Ectodermal cell (in vitro differentiated cells): ENCODE measurements at regions not wholly inside any gene's neighbourhood (a gene's known extent, or its start where the extent isn't known, plus 50 kb on each side); places are given as distances from the start of the nearest gene placed in this dataset.
"Not testable (repeated sequence)": the region's sequence is repeated elsewhere in the genome, so short reads cannot be mapped to it uniquely, and the experiment has no call there.

Source experiments
- H3K27ac ChIP-seq: 2 replicates; pipeline ENCODE4 v1.7.0; 2013; ENCODE audit warnings: mild to moderate bottlenecking, low read depth, low read length; ENCODE audit not compliant: insufficient read depth, poor library complexity, severe bottlenecking
- H3K27me3 ChIP-seq: 2 replicates; pipeline ENCODE4 v1.7.0; 2013; ENCODE audit warnings: mild to moderate bottlenecking, low read length; ENCODE audit not compliant: insufficient read depth, control insufficient read depth, poor library complexity, severe bottlenecking
- H3K36me3 ChIP-seq: one replicate; pipeline ENCODE4 v1.7.0; 2013; ENCODE audit warnings: low read length; ENCODE audit not compliant: control insufficient read depth, insufficient read depth
- H3K4me1 ChIP-seq: one replicate; pipeline ENCODE4 v1.7.0; 2013; ENCODE audit warnings: low read length; ENCODE audit not compliant: control insufficient read depth, insufficient read depth
- H3K4me3 ChIP-seq: 2 replicates; pipeline ENCODE4 v1.7.0; 2013; ENCODE audit warnings: low read depth, low read length, control low read depth; ENCODE audit not compliant: insufficient read depth
- H3K9me3 ChIP-seq: 2 replicates; pipeline ENCODE4 v1.7.0; 2013; ENCODE audit warnings: mild to moderate bottlenecking, low read length, moderate library complexity; ENCODE audit not compliant: control insufficient read depth
- WGBS, 2 experiments: methylation state at CpG; one replicate each; pipeline ENCODE4 v1.1.7; 2013; ENCODE audit warnings: missing lambda C conversion rate in 2 of 2; 5-methylcytosine and 5-hydroxymethylcytosine counted together

- Histone ChIP-seq H3K36me3 (no peaks in the 10 kb centered on the region), H3K4me1 (no peaks in the 10 kb centered on the region), H3K4me3 (no peak overlapping the region), H3K27me3 (no peaks in the 10 kb centered on the region), H3K27ac (no peak overlapping the region), H3K9me3 (no peaks in the 10 kb centered on the region)
- WGBS, 2 experiments: 96% methylated on average over 3 of the region's 5 CpGs
Observed at GRCh38 chr3:137329594-137329993, 371.8 kb downstream of the IL20RB start.

- WGBS, 2 experiments: 87 to 89% methylated on average over 2 to 3 of the region's 3 CpGs
- no peaks in the 10 kb centered on the region for H3K36me3 ChIP-seq
- H3K27me3 ChIP-seq: no peaks in the 10 kb centered on the region
- no peaks in the 10 kb centered on the region for H3K4me1 ChIP-seq
- H3K9me3 ChIP-seq: no peaks in the 10 kb centered on the region
- H3K27ac ChIP-seq: no peak overlapping the region
- H3K4me3 ChIP-seq: no peak overlapping the region
Observed at GRCh38 chr3:137330246-137330645, 372.5 kb downstream of the IL20RB start.

DNA sequence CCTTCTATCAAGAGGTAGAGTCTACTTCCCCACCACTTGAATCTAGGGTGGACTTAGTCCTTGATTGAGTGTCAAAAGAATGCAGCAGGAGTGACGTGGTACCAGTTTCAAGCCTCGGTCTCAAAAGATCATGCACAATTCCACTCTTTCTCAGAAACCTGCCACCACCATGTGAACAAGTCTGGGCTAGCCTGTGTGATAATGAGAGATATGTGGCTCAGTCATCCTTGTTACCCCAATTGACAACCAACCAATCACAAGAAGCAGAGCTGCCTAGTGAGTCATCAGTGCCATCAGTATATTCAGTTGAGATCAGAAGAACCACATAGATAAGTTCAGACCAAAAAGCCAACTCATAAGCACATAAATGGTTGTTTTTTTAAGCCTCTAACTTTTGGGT is 374.5 kb downstream of the IL20RB start:
- H3K4me3 ChIP-seq: no peak overlapping the region
- no peaks in the 10 kb centered on the region for H3K4me1 ChIP-seq
- whole genome bisulfite sequencing, 2 experiments: 79 to 100% methylated on average over 2 of the region's 2 CpGs
- H3K27me3 ChIP-seq: no peaks in the 10 kb centered on the region
- no peaks in the 10 kb centered on the region for H3K36me3 ChIP-seq
- H3K9me3 ChIP-seq: no peaks in the 10 kb centered on the region
- H3K27ac ChIP-seq: no peak overlapping the region

DNA sequence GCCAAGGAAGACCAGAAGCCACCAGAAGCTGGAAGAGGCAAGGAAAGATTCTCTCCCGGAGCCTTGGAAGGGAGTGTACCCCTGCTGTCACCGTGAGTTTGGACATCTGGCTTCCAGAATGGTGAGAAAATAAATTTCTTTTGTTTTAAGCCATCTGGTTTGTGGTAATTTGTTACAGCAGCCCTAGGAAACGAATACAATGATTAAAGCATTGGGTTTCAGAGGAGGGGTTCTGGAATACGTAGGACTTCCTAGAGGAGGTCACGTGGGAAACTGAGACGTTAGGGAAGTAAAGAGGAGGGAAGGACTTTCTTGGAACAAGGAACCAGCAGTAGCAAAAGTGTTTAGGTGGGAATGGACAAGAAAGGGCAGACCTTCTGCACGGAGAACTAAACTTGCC is 377.7 kb downstream of the IL20RB start:
- Histone ChIP-seq H3K27ac (no peak overlapping the region), H3K4me3 (no peak overlapping the region)
- 87 to 93% methylated on average over 7 of the region's 7 CpGs for WGBS, 2 experiments

DNA sequence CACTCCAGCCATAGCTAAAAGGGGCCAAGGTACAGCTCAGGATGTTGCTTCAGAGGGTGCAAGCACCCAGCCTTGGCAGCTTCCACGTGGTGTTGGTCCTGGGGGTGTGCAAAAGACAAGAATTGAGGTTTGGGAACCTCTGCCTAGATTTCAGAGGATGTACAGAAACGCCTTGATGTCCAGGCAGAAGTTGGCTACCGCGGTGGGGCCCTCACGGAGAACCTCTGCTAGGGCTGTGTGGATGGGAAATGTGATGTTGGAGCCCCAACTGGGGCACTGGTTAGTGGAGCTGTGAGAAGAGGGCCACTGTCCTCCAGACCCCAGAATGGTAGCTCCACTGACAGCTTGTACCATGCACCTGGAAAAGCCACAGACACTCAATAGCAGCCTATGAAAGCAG is 380.6 kb downstream of the IL20RB start:
- 88 to 92% methylated on average over 5 of the region's 5 CpGs for WGBS, 2 experiments
- H3K4me1 ChIP-seq, H3K9me3 ChIP-seq, H3K4me3 ChIP-seq, H3K27me3 ChIP-seq, H3K36me3 ChIP-seq, H3K27ac ChIP-seq: not testable (repeated sequence)

More for the DNA sequence above, 377.7 kb downstream of the IL20RB start:
- H3K4me1 ChIP-seq: no peaks in the 10 kb centered on the region
- H3K36me3 ChIP-seq: no peaks in the 10 kb centered on the region
- H3K9me3 ChIP-seq: peaks cover 4% of the 10 kb centered on the region
- no peaks in the 10 kb centered on the region for H3K27me3 ChIP-seq

GRCh38 chr3:137343283-137343682 is 385.5 kb downstream of the IL20RB start:
- Histone ChIP-seq H3K4me3 (no peak overlapping the region), H3K9me3 (peaks cover 4% of the 10 kb centered on the region), H3K27ac (no peak overlapping the region), H3K36me3 (no peaks in the 10 kb centered on the region), H3K4me1 (no peaks in the 10 kb centered on the region), H3K27me3 (no peaks in the 10 kb centered on the region)
- WGBS, 2 experiments: 74 to 77% methylated on average over 3 to 4 of the region's 4 CpGs

- H3K4me3 ChIP-seq: no peak overlapping the region
- H3K4me1 ChIP-seq: no peaks in the 10 kb centered on the region
- no peak overlapping the region for H3K27ac ChIP-seq
- WGBS, 2 experiments: 93 to 94% methylated on average over 2 of the region's 2 CpGs
- no peaks in the 10 kb centered on the region for H3K36me3 ChIP-seq
- H3K27me3 ChIP-seq: no peaks in the 10 kb centered on the region
- H3K9me3 ChIP-seq: no peaks in the 10 kb centered on the region
Observed at GRCh38 chr3:137347132-137347531, 389.3 kb downstream of the IL20RB start.

DNA sequence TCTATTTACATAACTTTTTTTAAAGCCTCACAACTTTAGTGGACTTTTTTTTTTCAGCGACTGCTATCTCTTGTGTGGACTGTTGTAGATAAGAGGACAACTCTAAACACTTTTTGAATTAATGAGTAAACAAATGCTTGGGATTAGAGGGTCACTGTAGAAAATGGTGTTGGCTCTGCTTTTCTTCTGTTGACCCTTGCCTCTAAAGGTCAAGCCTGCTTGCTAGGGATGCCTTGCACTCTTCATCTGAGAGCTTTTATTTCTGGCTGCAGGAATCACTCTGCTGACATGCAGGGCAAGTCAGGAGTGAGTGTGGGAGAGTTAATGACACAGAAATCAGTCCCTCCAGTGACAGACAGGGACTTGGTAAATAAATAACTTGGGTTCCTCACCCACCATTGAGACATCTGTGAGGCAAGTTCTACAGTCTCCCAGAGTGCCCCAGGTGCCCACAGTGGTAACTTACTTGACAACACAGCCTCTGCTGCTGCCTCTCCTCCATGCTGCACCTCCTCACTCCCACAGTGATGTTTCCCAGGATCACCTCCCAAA is 390.1 kb downstream of the IL20RB start:
- no peaks in the 10 kb centered on the region for H3K27me3 ChIP-seq
- H3K4me3 ChIP-seq: no peak overlapping the region
- H3K9me3 ChIP-seq: no peaks in the 10 kb centered on the region
- no peaks in the 10 kb centered on the region for H3K36me3 ChIP-seq
- no peaks in the 10 kb centered on the region for H3K4me1 ChIP-seq
- H3K27ac ChIP-seq: peak overlapping the region; percentile 11
- WGBS, 2 experiments: 85% methylated on average over 1 of the region's 1 CpG; no CpG with 5 or more reads in 1 of the 2 experiments

DNA sequence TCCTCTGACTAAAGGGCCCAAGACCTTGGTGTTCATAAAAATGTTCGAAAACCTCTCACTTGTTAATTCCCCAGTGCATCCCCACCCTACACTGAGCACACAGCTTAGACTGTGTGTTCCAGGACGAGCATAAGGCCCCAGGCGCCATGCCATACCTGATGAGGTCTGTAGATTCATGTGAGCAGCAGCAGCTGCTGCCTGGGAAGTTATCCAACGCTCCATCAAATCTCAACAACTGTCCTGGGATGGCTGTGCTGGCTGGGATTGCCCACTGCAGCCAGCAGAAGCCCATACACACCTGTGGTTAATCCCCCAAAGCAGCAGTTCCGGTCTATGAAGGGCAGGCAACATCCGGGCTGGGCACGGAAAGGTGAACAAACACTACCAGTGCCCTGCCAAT is 391.2 kb downstream of the IL20RB start:
- no peaks in the 10 kb centered on the region for H3K4me1 ChIP-seq
- H3K27me3 ChIP-seq: no peaks in the 10 kb centered on the region
- H3K36me3 ChIP-seq: no peaks in the 10 kb centered on the region
- no peaks in the 10 kb centered on the region for H3K9me3 ChIP-seq
- 68 to 69% methylated on average over 7 of the region's 7 CpGs for WGBS, 2 experiments
- H3K4me3 ChIP-seq: no peak overlapping the region
- no peak overlapping the region for H3K27ac ChIP-seq

DNA sequence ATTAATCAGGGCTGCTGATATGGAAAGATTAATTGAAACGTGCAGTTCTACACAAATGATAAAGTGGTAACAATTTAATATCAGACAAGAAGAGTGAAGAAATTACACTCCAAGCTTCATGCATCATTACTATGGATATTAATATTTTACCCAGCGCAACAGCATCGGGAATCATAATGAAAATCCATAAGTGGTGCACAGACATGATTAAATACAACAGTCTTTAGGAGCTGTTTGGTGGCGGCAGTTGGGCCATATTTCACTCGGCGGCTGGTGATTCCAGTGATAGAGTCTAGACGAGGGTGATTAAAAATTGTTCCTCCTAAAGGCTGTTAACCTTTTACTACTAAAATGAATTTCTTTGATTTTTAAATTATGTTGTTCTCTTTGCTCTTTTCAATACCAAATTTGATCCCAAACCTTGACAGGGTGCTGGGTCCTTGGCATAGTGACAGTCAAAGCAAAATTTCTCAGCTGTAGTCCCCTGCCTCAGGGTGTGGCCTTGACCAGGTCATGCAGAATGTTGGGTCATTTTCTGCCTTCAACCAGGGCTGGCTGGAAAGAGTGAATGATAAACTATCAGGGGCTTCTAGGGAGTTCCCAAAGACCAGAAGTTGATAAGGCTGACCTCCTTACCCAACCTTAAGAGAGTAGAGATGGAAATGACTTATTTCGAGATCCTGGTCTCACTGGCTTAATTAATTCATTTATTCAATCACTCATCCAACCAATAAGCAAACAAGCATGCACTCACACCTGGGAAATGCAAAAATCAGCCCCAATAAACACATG is 392.0 kb downstream of the IL20RB start:
- 95 to 98% methylated on average over 6 to 8 of the region's 8 CpGs for WGBS, 2 experiments
- no peaks in the 10 kb centered on the region for H3K9me3 ChIP-seq
- no peaks in the 10 kb centered on the region for H3K4me1 ChIP-seq
- H3K4me3 ChIP-seq: no peak overlapping the region
- H3K27me3 ChIP-seq: no peaks in the 10 kb centered on the region
- no peak overlapping the region for H3K27ac ChIP-seq
- H3K36me3 ChIP-seq: no peaks in the 10 kb centered on the region
